ENCODE measurements at regions not wholly inside any gene's neighbourhood (a gene's known extent, or its start where the extent isn't known, plus 50 kb on each side); places are given as distances from the start of the nearest gene placed in this dataset.

- FAIRE-seq (no peak), DNase-seq (ENCODE audit: low read depth, low spot score) (no peak)
- H3K9me1 ChIP-seq (ENCODE audit: control insufficient read depth, extremely low read depth, insufficient read depth, low read length): no peaks in the 10 kb centered on the region
- no peaks in the 10 kb centered on the region for H3K36me3 ChIP-seq (ENCODE audit: control insufficient read depth in 2 of 2, extremely low read depth in 1 of 2, insufficient read depth in 2 of 2, low read length in 2 of 2)
- no peak overlapping the region for H3K27ac ChIP-seq (ENCODE audit: control insufficient read depth, insufficient read depth, low read length)
- H3K27me3 ChIP-seq (ENCODE audit: control insufficient read depth, extremely low read depth, insufficient read depth, low read length): no peaks in the 10 kb centered on the region
- H3K79me2 ChIP-seq (ENCODE audit: control insufficient read depth, insufficient read depth, low read length): no peaks in the 10 kb centered on the region
- H3K4me1 ChIP-seq (ENCODE audit: control insufficient read depth, extremely low read depth, insufficient read depth, low read length): no peaks in the 10 kb centered on the region
- dilution Hi-C loops (cut with MboI; ENCODE audit: extremely low pct_ligation_motif_present, low sequenced_read_pairs): no loop called here
- no peak overlapping the region for H3K4me3 ChIP-seq (ENCODE audit: control insufficient read depth in 2 of 3, extremely low read depth in 1 of 3, insufficient read depth in 2 of 3, low read depth in 1 of 3, low read length in 3 of 3)
- no peak overlapping the region for H2AFZ ChIP-seq (ENCODE audit: control insufficient read depth, low read length)
- no peaks in the 10 kb centered on the region for H4K20me1 ChIP-seq (ENCODE audit: control insufficient read depth, extremely low read depth, insufficient read depth, low read length)
- no peak for TF ChIP-seq CTCF (optimal IDR thresholded peaks at IDR 0.05 in 1 of 3, IDR thresholded peaks at IDR 0.05 in 1 of 3, conservative IDR thresholded peaks at IDR 0.05 in 1 of 3; ENCODE audit: extremely low read depth in 1 of 3, insufficient read depth in 2 of 3, low read length in 3 of 3)
- TF ChIP-seq EZH2 (IDR thresholded peaks at IDR 0.05; ENCODE audit: low read length): no peak
- H3K4me2 ChIP-seq (ENCODE audit: control insufficient read depth, extremely low read depth, insufficient read depth, low read depth, low read length): no peak overlapping the region
- H3K9me3 ChIP-seq (ENCODE audit: control insufficient read depth, low read depth, low read length): no peaks in the 10 kb centered on the region
- no peak overlapping the region for H3K9ac ChIP-seq (ENCODE audit: control insufficient read depth, extremely low read depth, insufficient read depth, low read length)
Measured at GRCh38 chr18:42532119-42532518, 577.1 kb downstream of the PIK3C3 start.

- Histone ChIP-seq H3K36me3 (ENCODE audit: control insufficient read depth in 2 of 2, extremely low read depth in 1 of 2, insufficient read depth in 2 of 2, low read length in 2 of 2) (no peaks in the 10 kb centered on the region), H3K79me2 (ENCODE audit: control insufficient read depth, insufficient read depth, low read length) (no peaks in the 10 kb centered on the region), H4K20me1 (ENCODE audit: control insufficient read depth, extremely low read depth, insufficient read depth, low read length) (no peaks in the 10 kb centered on the region), H3K4me2 (ENCODE audit: control insufficient read depth, extremely low read depth, insufficient read depth, low read depth, low read length) (no peak overlapping the region), H3K27me3 (ENCODE audit: control insufficient read depth, extremely low read depth, insufficient read depth, low read length) (no peaks in the 10 kb centered on the region), H3K9me3 (ENCODE audit: control insufficient read depth, low read depth, low read length) (no peaks in the 10 kb centered on the region), H3K4me1 (ENCODE audit: control insufficient read depth, extremely low read depth, insufficient read depth, low read length) (no peaks in the 10 kb centered on the region), H3K9me1 (ENCODE audit: control insufficient read depth, extremely low read depth, insufficient read depth, low read length) (no peaks in the 10 kb centered on the region), H3K27ac (ENCODE audit: control insufficient read depth, insufficient read depth, low read length) (no peak overlapping the region), H2AFZ (ENCODE audit: control insufficient read depth, low read length) (no peak overlapping the region), H3K4me3 (ENCODE audit: control insufficient read depth in 2 of 3, extremely low read depth in 1 of 3, insufficient read depth in 2 of 3, low read depth in 1 of 3, low read length in 3 of 3) (no peak overlapping the region), H3K9ac (ENCODE audit: control insufficient read depth, extremely low read depth, insufficient read depth, low read length) (no peak overlapping the region)
- TF ChIP-seq CTCF (optimal IDR thresholded peaks at IDR 0.05 in 1 of 3, IDR thresholded peaks at IDR 0.05 in 1 of 3, conservative IDR thresholded peaks at IDR 0.05 in 1 of 3; ENCODE audit: extremely low read depth in 1 of 3, insufficient read depth in 2 of 3, low read length in 3 of 3) (no peak), EZH2 (IDR thresholded peaks at IDR 0.05; ENCODE audit: low read length) (no peak)
- DNase-seq (ENCODE audit: low read depth, low spot score) (no peak), FAIRE-seq (no peak)
- dilution Hi-C loops (cut with MboI; ENCODE audit: extremely low pct_ligation_motif_present, low sequenced_read_pairs): no loop called here
Measured at GRCh38 chr18:42533009-42533575, 578.1 kb downstream of the PIK3C3 start.
